Peyer's patch (tissue), 4 donors: ENCODE measurements at regions not wholly inside any gene's neighbourhood (a gene's known extent, or its start where the extent isn't known, plus 50 kb on each side); places are given as distances from the start of the nearest gene placed in this dataset.

Source experiments
- CTCF ChIP-seq, 6 experiments: fragments of 450-650 bp in 4 of 6; fragments of 200-600 bp in 2 of 6; sonication (generic) in 1 of 6; IDR thresholded peaks; one replicate each; pipeline ENCODE4 v1.5.1; 2017 to 2019; ENCODE audit warnings: antibody characterized with exemption in 6 of 6, mild to moderate bottlenecking in 3 of 6, moderate library complexity in 1 of 6
- POLR2A ChIP-seq, 2 donors: fragments of 450-650 bp; IDR thresholded peaks; one replicate each; pipeline ENCODE4 v1.5.1; 2017; ENCODE audit warnings: antibody characterized with exemption in 2 of 2, mild to moderate bottlenecking in 2 of 2, moderate library complexity in 2 of 2

DNA sequence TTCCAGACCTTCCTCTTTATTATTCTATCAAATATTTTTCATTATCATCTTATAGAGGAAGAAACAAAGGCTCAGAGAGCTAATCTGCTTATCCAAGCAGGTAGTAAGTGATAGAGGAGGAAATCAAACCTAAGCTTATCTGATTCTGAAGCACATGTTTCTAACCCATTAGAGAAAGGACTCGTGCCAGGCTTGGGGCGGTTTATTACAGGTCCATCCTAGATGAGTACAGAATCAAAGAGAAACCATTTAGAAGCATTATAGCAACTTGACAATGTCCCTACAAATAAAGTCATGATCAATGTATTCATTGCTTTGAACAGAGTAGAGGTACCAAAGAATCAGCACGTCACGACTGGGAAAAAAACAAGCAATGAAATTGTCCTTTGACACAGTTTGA, 303.0 kb downstream of the CYRIA start:
- TF ChIP-seq CTCF (IDR thresholded peaks at IDR 0.05) (no peak), POLR2A (IDR thresholded peaks at IDR 0.05) (no peak)
